ENCODE measurements at regions not wholly inside any gene's neighbourhood (a gene's known extent, or its start where the extent isn't known, plus 50 kb on each side); places are given as distances from the start of the nearest gene placed in this dataset.

DNA sequence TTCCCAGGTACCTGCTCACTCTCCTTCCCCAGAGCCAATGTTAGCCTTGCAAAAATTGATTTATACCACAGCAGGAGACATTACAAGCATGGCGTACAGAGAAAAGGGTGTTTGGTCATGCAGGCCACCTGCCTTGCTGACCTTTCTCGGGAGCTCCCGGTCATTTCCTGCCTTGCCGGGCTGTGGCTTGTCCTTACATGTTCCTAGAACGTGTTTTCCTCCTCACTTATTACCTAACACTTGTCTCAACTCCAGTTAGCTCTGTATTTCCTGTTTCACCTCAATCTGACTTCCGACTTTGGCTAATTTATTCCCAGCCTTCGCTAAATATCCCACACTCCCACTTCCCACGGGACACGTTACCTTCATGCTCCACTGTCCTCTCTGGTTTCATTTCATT, 282.5 kb downstream of the ICE1 start:
- TF ChIP-seq, protein P1, sequence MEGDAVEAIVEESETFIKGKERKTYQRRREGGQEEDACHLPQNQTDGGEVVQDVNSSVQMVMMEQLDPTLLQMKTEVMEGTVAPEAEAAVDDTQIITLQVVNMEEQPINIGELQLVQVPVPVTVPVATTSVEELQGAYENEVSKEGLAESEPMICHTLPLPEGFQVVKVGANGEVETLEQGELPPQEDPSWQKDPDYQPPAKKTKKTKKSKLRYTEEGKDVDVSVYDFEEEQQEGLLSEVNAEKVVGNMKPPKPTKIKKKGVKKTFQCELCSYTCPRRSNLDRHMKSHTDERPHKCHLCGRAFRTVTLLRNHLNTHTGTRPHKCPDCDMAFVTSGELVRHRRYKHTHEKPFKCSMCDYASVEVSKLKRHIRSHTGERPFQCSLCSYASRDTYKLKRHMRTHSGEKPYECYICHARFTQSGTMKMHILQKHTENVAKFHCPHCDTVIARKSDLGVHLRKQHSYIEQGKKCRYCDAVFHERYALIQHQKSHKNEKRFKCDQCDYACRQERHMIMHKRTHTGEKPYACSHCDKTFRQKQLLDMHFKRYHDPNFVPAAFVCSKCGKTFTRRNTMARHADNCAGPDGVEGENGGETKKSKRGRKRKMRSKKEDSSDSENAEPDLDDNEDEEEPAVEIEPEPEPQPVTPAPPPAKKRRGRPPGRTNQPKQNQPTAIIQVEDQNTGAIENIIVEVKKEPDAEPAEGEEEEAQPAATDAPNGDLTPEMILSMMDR (IDR thresholded peaks at IDR 0.05), result no peak
- no peak for TF ChIP-seq POLR2A (IDR thresholded peaks at IDR 0.05)
- TF ChIP-seq POLR2AphosphoS5 (IDR thresholded peaks at IDR 0.05), result no peak

All from breast epithelium (tissue), 3 donors.